G401.6 (cell line): ENCODE measurements at regions not wholly inside any gene's neighbourhood (a gene's known extent, or its start where the extent isn't known, plus 50 kb on each side); places are given as distances from the start of the nearest gene placed in this dataset.

Experiments
- FAIRE-seq: peaks from 2 replicates; lab custom pipeline; 2012; peaks lifted over from hg19 to GRCh38; lab: Jason Lieb, UNC

DNA sequence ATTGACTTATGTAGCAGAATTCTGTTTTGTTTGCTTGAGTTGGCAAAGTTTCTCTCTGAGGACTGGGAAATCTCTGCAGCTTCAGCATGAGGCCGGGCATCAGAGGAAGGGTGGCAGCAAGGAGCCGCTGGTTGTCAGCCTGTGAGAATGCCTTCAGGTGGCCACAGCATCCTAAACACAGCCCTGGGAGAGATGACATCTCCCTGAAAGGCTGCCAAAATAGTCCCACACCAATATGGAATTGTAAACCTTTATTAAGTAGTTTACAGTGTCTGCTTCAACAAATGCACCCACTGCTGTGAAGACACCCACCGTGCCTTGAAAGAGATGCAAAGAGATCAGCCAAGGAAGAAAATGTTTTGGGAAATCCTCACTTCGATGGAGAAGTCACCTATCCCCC is 609.7 kb upstream of the ARRDC4 start:
- no peak for FAIRE-seq

GRCh38 chr15:97383516-97383915 is 577.0 kb upstream of the ARRDC4 start:
- no peak for FAIRE-seq

GRCh38 chr15:97386940-97387339 is 573.6 kb upstream of the ARRDC4 start:
- FAIRE-seq: no peak

DNA sequence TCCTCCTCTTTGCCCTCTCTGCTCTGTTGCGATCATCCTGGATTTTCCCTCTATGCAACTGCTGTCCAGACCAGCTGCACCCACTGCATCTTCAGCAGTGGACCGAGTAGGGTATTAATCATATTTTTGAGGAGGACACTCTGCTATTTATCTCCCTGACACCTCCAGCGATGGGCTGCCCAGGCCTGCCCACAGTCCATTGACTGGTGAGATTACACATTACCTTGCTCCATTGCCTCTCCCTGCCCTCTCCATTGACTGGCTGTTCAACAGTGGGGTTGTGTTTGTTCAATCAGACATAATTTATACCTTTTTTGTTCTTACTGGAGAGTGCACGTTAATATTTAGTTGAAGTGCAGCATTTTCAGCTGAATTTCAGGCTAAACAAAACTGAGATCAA is 559.3 kb upstream of the ARRDC4 start:
- FAIRE-seq: no peak

GRCh38 chr15:97401970-97402369 is 558.5 kb upstream of the ARRDC4 start:
- FAIRE-seq: no peak

DNA sequence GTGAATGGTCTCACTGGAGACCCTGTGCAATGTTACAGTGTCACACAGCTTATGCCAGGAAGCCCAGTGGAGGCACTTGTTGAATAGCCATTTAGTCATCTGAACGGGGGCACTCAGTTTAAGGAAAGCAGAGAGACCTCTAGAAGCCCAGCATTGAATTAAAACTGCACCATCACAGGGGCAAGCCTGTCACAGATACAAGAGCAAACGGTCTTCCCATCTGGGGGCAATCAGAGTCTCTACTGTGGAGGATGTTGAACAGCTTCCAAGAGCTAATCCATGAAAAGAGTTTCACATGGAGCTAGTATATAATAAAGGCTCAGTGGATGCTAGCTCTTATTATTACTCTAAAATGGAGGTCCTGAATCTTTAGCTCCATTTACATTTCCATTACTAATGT is 553.7 kb upstream of the ARRDC4 start:
- FAIRE-seq: no peak

DNA sequence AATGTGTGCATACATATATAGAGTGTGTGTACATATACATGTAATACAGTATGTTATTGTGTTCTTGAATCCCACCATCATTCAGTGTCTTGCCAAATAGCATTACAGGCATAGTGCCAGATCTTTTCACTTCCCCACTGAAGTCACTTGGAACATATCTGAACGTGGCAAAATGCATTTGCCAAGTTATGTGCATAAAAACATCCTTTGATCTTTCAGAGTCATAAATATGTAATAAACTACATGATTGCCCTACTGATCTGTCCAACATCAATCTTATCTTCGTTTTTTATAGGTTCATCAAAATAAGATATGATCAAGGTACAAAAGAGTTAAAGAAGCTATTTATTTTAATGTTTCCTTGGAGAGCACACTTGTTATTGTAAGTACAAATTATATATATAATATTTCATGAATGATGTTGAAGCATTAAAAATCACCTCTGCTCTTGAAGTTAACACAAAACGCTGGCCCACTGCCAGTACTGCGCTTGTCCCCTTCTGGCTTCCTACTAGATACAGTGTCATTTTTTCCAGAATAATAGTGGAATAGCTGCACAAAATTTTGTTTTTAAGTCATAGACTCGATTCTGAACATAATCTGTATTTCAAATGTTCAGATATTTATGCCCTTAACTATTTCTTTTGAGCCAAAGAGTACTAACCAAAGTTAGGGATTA is 549.5 kb upstream of the ARRDC4 start:
- FAIRE-seq: no peak

- FAIRE-seq: no peak
Observed at GRCh38 chr15:97420130-97420529, 540.4 kb upstream of the ARRDC4 start.

DNA sequence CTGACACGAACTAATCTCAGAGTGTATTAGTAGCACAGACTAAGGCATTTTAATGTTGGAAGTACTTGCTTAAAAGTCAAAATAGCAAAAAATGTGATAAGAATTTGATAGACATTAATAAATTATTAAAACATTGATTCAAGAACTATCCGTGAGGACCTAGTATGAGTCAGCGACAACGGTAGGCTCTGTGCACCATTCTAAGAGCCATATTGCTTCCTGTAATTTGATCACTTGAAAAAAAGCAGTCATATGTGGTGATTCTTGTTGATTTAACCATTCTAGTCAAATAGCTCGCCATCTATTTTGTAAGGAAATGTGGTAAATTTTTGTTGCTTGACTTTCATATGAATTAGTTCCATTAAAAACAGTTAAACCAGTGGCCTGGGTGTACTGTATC is 534.9 kb upstream of the ARRDC4 start:
- no peak for FAIRE-seq

DNA sequence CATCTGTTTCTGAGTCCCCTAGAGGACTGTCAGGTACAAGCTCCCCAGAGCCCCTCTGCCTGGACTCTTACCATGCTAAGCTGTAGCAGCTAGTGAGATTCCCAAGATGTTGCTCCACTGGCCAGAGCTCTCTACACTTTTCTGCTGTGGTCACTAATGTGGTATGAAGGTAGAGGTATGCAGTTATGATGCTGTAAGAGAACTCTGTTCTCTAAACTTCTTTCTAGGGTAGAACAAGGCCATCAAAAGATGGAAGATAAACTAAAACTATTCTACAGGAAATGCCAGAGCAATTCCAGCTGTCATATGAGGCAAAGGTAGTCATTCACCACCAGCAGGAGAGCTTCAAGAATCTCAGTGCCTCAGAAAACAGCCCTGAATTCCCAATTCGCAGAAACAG is 517.4 kb upstream of the ARRDC4 start:
- no peak for FAIRE-seq

- no peak for FAIRE-seq
Observed at GRCh38 chr15:97446138-97446537, 514.4 kb upstream of the ARRDC4 start.

DNA sequence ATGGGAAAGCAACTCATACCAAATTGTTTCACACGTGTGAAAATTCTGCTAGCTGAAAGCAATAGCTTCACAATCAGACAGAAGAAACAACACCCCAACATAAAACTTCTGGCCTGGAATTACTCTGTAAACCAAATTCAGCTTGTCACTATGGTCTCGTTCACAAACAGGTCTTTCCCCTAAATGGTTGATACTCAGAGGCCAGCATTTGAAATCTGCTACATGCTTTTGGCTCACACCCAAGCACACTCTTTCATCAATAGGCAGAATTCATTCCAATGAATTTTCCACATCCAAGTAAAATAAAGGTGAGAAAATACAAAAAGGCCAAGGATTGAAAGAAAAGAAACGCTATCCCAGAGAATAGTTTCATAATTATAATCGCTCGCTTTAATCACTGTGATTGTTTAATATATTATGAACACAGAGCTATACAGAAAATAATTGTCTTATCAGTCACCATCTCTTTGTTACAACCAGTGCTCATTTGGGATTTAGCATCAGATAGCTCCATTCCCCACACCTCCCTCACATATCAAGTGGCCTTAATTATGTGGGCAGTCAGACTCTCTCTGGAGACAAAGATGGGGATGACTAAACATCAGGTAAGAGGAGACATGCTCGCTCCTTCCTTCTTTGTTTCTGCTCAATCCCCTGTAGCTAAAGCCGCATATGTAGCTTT is 503.8 kb upstream of the ARRDC4 start:
- no peak for FAIRE-seq

GRCh38 chr15:97457203-97457847 is 503.2 kb upstream of the ARRDC4 start:
- no peak for FAIRE-seq

DNA sequence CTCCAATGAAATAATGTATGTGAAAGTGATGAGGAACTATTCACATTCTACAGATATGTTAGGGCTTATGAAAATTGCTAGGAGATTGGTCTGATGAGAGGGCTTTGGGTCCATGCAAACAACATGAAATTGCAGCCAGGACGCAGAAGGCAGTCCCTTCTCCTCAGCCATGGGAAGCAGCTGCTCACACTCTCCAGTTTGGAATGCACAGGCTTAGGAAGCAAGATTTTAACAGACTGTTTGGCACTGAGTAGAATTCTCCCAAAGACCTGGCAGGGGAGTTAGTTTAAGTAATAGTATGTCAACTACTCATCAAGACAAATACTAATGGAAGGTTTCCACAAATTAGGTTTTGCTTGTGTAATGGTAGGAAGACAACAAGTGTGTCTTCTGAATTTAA is 500.7 kb upstream of the ARRDC4 start:
- no peak for FAIRE-seq

DNA sequence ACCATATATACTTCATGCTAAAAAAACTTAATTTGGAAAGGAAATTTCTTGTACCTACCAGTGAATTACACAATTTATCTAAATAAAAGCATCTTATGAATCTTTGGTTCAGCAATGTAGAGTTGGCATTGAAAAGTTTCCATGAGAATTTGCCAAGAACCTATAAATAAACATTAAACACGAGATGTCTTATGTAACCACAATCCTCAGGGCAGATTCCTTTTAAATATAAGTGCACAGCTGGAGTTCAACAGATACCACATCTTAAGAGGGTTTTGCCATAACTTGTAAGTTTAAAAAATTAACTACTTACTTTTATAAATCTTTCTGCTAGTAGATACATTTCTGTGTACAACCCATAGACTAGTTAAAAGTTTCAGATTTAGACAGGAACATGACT is 499.3 kb upstream of the ARRDC4 start:
- FAIRE-seq: no peak

DNA sequence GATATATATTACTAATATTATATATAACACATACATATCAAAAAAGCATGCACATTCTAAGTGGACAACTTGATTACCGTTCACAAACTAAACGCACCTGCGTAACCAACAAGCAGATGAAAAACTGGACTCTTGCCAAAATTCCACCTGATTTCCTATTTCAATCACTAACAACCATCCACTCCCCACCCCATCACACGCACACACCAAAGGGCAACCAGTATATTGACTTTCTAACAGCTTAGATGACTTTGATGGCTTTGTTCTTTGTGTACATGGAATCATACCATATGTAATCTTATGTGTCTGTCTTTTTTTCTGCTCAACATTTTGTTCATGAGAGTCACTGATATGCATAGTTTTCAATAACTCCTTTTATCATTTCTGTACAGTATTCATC is 496.8 kb upstream of the ARRDC4 start:
- no peak for FAIRE-seq

GRCh38 chr15:97470417-97470816 is 490.1 kb upstream of the ARRDC4 start:
- FAIRE-seq: no peak

- FAIRE-seq: no peak
Observed at GRCh38 chr15:97473627-97474026, 486.9 kb upstream of the ARRDC4 start.

DNA sequence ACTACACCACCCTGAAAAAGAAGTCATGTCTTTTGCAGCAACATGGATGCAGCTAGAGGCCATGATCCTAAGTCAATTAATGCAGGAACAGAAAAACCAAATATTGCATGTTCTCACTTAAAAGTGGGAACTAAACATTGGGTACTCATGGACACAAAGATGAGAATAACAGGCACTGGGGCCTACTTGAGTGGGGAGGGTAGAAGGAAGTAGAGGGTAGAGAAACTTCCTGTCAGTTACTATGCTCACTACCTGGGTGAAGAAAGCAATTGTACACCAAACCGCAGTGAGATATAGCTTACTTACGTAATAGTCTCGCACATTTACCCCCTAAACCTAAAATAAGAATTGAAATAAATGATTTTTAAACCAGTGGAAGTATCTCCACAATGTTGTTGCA is 480.5 kb upstream of the ARRDC4 start:
- FAIRE-seq: no peak

- no peak for FAIRE-seq
Observed at GRCh38 chr15:97482521-97482920, 478.0 kb upstream of the ARRDC4 start.

DNA sequence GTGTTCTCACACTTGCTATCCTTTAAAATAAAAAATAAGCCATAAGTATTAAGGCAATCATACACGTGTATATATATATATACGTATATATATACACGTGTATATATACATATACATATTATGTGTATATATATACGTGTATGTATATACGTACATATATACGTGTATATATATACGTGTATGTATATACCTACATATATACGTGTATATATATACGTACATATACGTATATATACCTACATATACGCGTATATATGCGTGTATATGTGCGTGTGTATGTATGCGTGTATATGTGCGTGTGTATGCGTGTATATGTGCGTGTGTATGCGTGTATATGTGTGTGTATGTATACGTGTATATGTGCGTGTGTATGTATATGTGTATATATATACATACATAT is 477.3 kb upstream of the ARRDC4 start:
- peak; percentile 61 for FAIRE-seq

DNA sequence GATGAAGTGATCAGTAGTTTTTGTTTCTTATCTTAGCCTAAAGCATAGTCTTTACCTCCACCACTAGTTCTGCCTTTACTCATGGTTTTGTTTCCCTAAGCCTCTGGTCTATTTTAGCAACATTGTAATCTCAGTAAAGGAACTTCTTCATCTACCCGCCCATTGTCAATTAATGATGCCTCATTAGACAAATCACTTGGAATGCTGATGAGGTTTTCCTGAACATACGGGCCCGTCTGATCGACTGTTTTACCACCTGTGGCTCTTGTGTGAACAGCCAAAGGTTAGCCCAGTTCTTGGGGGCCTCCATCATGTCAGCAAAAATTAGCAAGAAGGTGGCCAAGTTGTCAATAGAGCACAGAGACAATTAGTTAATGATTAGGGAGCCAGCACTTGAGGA is 470.1 kb upstream of the ARRDC4 start:
- no peak for FAIRE-seq

DNA sequence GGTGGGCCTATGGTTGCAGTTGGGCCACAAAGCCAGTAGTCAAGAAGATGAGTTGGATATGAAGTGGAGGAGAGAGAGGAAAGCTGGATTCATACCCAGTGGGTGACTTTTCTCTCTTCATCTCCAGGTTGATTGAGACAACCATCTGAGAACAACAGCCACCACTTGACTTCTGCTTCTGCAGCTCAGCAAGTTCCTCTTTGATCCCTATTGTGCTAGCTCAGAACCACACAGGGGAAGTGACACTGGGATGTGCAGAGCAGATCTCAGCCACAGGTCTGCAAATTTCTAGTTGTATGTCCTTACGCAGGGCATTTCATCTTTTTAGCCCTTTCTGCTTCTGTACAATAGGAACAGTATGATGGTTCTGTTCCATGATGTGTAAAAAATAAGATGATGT is 459.2 kb upstream of the ARRDC4 start:
- no peak for FAIRE-seq

DNA sequence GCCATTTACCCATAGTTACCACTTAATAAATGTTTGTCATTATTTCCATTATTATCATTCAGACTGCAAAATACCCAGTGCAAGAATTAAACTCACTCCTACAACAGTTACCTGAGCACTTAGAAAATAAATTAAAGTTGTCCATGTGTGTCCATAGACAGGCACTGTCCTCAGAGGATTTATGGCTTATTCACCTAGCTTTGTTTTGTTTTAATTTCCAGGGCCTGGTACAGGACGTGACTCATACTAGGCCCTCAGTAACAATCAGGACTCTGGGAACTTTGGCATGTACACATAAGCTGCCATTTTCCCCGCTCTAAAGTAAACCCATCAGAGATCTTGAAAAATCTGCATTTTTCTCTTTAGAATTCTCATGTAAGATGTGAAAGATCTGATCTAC is 458.5 kb upstream of the ARRDC4 start:
- FAIRE-seq: no peak
